Thoracic aorta (tissue), 2 donors: ENCODE measurements at regions not wholly inside any gene's neighbourhood (a gene's known extent, or its start where the extent isn't known, plus 50 kb on each side); places are given as distances from the start of the nearest gene placed in this dataset.

Experiments used
- ATAC-seq: fragments of 150-250 bp; one replicate; pipeline ENCODE4 v1.8.0; 2017; ENCODE audit warnings: low read depth; ENCODE audit not compliant: insufficient number of reproducible peaks, low FRiP score
- DNase-seq: peaks from one replicate; pipeline ENCODE4 v3.0.0-alpha.2; 2020; ENCODE audit warnings: low spot score
- H3K27ac ChIP-seq, 2 donors: fragments of 200-600 bp; sonication (generic); 1 replicate in 1 of 2; 2 replicates in 1 of 2; pipeline ENCODE4 v1.5.1; 2016; ENCODE audit warnings: mild to moderate bottlenecking in 2 of 2, moderate library complexity in 2 of 2
- H3K27me3 ChIP-seq: fragments of 200-600 bp; sonication (generic); replicated peaks from 2 replicates; pipeline ENCODE4 v1.6.0; 2016; ENCODE audit warnings: mild to moderate bottlenecking; ENCODE audit not compliant: insufficient read depth
- H3K36me3 ChIP-seq: fragments of 200-600 bp; sonication (generic); one replicate; pipeline ENCODE4 v1.5.1; 2016
- H3K4me1 ChIP-seq, 2 donors: fragments of 200-600 bp; sonication (generic); 1 replicate in 1 of 2; 2 replicates in 1 of 2; pipeline versions ENCODE4 v1.5.1 to v1.6.0; 2016; ENCODE audit warnings: low read depth in 2 of 2, mild to moderate bottlenecking in 1 of 2; ENCODE audit not compliant: control insufficient read depth in 1 of 2
- H3K4me3 ChIP-seq: fragments of 200-600 bp; sonication (generic); 2 replicates; pipeline ENCODE4 v1.5.1; 2016; ENCODE audit warnings: mild to moderate bottlenecking
- H3K9me3 ChIP-seq: fragments of 200-600 bp; sonication (generic); 2 replicates; pipeline ENCODE4 v1.5.1; 2016
- CTCF ChIP-seq: fragments of 200-600 bp; sonication (generic); IDR thresholded peaks from one replicate; pipeline ENCODE4 v1.5.1; 2019; ENCODE audit warnings: antibody characterized with exemption

GRCh38 chr6:126530775-126531174, 190.9 kb downstream of the CENPW start:
- Histone ChIP-seq H3K4me3 (no peak overlapping the region), H3K27ac (no peak overlapping the region), H3K4me1 (peaks cover 0 to 4% of the 10 kb centered on the region in 2 donors), H3K9me3 (no peaks in the 10 kb centered on the region), H3K27me3 (no peaks in the 10 kb centered on the region), H3K36me3 (no peaks in the 10 kb centered on the region)
- no peak for DNase-seq
- no peak for ATAC-seq
- TF ChIP-seq CTCF, result no peak

DNA sequence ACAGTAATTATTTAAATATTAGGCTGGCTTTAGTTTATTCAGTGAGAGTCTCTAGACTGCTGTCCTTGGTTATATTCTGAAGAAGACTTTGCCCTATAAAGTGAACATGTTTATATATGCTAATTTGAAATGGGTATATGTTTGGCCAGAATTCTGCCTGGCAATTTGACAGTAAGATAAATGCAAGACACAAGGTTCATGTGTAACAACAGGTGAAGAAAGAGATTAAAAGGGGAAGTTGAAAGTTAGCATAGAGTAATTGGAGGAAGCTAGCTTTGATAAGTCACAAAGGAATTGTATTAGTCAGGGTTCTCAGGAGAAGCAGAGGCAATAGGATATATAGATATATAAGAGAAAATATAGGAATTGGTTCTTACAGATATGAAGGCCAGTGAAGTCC, 191.4 kb downstream of the CENPW start:
- Histone ChIP-seq H3K27me3 (no peaks in the 10 kb centered on the region), H3K27ac (no peak overlapping the region), H3K36me3 (no peaks in the 10 kb centered on the region), H3K4me1 (peaks cover 0 to 7% of the 10 kb centered on the region in 2 donors), H3K9me3 (no peaks in the 10 kb centered on the region), H3K4me3 (no peak overlapping the region)
- no peak for TF ChIP-seq CTCF
- DNase-seq (no peak), ATAC-seq (no peak)

GRCh38 chr6:126531840-126532239, 191.9 kb downstream of the CENPW start:
- no peak overlapping the region for H3K27ac ChIP-seq
- no peak for ATAC-seq

GRCh38 chr6:126534401-126534800, 194.5 kb downstream of the CENPW start:
- H3K4me1 ChIP-seq, result peaks cover 0 to 7% of the 10 kb centered on the region in 2 donors
- DNase-seq (no peak), ATAC-seq (no peak)
- no peak overlapping the region for H3K27ac ChIP-seq
- no peak overlapping the region for H3K4me3 ChIP-seq
- no peaks in the 10 kb centered on the region for H3K36me3 ChIP-seq
- no peak for TF ChIP-seq CTCF
- no peaks in the 10 kb centered on the region for H3K9me3 ChIP-seq
- H3K27me3 ChIP-seq, result no peaks in the 10 kb centered on the region

More at GRCh38 chr6:126531840-126532239, 191.9 kb downstream of the CENPW start:
- no peaks in the 10 kb centered on the region for H3K27me3 ChIP-seq
- H3K4me1 ChIP-seq, result peaks cover 0 to 7% of the 10 kb centered on the region in 2 donors
- no peaks in the 10 kb centered on the region for H3K9me3 ChIP-seq
- no peak overlapping the region for H3K4me3 ChIP-seq
- DNase-seq, result no peak
- TF ChIP-seq CTCF, result no peak
- H3K36me3 ChIP-seq, result no peaks in the 10 kb centered on the region

DNA sequence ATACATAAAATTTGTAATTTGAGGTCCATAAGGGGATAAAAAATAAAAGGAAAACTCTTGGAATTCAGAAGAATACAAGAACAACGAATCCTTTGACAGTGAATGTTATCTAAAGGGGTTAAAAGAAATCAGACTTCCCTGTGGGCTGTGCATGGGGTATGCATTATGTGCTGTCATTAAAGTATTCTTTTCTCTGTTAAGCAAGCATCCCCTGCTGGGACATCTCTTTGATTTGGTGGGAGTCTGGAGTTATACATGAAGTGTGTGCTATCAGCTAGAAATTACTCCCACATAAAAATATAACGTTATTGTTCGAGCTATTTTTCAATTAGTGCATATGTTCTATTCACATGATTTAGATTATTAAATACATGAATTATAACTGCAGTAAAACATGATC, 195.2 kb downstream of the CENPW start:
- H3K4me1 ChIP-seq, result peaks cover 0 to 7% of the 10 kb centered on the region in 2 donors
- no peak for ATAC-seq
- no peak for TF ChIP-seq CTCF

More for the DNA sequence above, 195.2 kb downstream of the CENPW start:
- H3K9me3 ChIP-seq, result no peaks in the 10 kb centered on the region
- no peak overlapping the region for H3K4me3 ChIP-seq
- H3K36me3 ChIP-seq, result no peaks in the 10 kb centered on the region
- H3K27ac ChIP-seq, result no peak overlapping the region
- no peak for DNase-seq
- H3K27me3 ChIP-seq, result no peaks in the 10 kb centered on the region
